SW480 (cell line): ENCODE measurements at regions not wholly inside any gene's neighbourhood (a gene's known extent, or its start where the extent isn't known, plus 50 kb on each side); places are given as distances from the start of the nearest gene placed in this dataset.
A peak's percentile ranks its signal among the peaks of the same experiment; 100 is the strongest.
"Not testable (repeated sequence)": the region's sequence is repeated elsewhere in the genome, so short reads cannot be mapped to it uniquely, and the experiment has no call there.

Experiments used
- DNase-seq: peaks from one replicate; pipeline ENCODE4 v3.0.0-alpha.2; 2016; ENCODE audit warnings: low spot score

- no peak for DNase-seq
Observed at GRCh38 chr12:59517522-59517921, 78.3 kb upstream of the SLC16A7 start.

DNA sequence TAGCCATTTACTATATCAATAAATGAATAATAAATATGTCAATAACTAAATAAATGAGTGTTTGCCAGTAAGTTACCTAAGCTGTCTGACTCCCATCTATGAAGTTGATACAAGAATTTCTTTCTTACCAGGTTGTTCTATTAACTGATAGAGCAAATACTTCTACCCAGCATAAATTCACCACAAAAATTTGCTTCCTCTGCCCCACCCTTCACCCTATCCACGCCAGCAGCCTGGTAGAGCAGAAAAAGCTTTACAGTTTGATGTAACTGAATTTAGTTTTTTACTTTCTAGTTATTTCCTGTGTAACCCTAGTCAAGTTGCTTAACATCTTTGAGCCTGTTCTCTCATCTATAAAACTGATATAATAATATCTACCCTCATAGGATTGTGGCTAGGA is 94.9 kb upstream of the SLC16A7 start:
- DNase-seq, result peak; percentile 64

GRCh38 chr12:59500335-59500734 is 95.5 kb upstream of the SLC16A7 start:
- peak; percentile 37 for DNase-seq

GRCh38 chr12:59499774-59500173 is 96.1 kb upstream of the SLC16A7 start:
- no peak for DNase-seq

DNA sequence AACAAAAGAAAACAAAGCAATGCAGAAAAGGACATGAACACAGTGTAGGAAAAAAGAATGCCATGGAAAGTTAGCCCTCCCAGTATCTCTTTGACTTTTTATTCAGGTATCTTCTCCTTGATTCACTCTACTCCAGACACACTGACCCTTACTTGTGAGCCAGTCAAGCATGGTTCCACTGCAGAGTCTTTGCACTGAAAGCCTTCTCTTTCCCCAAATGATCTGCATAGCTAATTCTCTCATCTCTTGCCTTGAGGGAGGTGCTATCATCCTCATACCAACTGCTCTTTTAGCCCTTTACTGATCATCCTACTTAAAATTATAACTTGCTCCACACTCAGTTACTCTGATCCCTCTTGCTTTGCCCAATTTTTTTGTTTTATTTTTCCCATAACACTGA is 101.2 kb upstream of the SLC16A7 start:
- DNase-seq, result no peak

DNA sequence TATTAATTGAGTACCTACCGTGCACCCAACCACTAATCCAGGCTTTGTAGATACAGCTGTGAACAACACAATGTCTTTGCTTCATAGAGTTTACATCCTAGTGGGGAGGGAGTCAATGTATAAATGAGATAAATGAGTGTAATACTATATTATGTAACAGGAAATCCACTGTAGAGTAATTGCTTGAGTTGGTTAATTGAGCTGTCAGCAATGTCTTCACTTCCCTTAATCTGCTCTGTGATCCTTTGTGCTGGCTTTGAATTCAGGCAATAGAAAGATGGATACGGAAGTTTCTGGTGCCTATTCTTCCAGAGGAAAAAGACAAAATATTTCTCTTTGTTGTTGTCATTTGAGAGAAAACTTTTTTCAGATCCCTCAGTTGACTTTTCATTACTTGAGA is 104.0 kb upstream of the SLC16A7 start:
- DNase-seq, result no peak

DNA sequence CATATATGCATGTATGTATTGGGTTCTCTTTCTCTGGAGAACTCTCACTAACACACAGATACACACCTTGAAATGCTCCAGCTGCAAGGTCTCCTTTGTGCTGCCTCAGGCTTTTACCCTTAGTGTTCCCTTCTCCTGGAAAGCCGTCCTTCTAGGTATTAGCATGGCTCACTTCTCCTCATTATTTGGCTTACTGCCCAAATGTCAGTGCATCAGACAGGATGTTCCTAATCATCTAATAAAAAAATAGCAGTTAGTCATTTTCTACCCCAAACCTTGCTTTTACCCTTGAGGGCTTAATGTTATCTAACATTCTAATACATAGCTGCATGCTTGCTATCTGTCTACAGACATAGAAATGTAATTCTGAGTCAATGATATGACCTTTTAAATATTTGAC is 109.0 kb upstream of the SLC16A7 start:
- DNase-seq, result no peak

DNA sequence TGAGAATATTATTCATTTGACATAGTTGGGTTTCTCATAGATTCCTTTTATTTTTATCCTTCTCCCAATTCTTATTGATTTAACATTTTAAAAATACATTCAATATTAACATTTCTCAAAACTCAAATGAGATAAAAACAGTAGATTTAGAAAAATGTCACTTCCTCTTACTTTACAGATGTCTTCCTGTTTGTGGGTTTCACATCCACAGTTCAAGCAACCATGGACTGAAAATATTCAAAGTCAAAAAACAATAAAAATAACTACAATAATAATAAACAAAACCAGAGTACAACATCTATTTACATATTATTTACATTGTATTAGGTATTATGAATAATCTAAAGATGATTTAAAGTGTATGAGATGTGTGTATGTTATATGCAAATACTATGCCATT is 111.3 kb upstream of the SLC16A7 start:
- no peak for DNase-seq

- not testable (repeated sequence) for DNase-seq
Observed at GRCh38 chr12:59474236-59474635, 121.6 kb upstream of the SLC16A7 start.

GRCh38 chr12:59472273-59472672 is 123.6 kb upstream of the SLC16A7 start:
- DNase-seq, result no peak

DNA sequence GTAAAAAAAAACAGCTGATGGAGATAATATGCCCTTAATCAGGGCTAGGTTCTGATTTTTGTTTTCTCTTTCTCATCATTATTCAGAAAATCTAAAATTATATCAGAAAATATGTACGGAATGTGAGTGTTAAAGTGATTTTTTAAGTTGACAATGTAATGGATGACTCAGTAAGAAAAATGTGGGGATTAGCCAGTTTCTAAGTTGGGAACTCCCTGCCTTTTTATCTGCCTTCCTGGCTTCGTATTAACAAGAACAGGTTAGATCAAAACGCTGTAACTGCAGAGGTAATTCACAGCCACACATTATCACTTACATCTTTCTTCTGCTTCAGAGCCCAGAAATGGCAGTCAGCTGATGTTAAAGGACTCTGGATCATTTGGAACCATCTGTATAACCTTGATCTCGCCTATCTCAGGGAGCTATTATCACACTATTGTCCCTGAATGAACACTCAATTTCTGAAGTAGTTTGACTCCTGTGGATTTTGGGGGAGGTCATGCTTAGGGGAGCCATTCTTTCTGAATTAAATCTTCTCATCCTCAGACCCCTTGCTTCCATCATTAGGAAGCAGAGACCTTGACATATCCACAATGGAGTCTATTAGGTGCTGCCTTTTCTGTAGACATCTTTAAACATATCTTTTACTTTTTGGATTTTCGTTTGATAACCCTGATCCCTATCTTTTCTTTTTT is 135.7 kb upstream of the SLC16A7 start:
- DNase-seq, result no peak

DNA sequence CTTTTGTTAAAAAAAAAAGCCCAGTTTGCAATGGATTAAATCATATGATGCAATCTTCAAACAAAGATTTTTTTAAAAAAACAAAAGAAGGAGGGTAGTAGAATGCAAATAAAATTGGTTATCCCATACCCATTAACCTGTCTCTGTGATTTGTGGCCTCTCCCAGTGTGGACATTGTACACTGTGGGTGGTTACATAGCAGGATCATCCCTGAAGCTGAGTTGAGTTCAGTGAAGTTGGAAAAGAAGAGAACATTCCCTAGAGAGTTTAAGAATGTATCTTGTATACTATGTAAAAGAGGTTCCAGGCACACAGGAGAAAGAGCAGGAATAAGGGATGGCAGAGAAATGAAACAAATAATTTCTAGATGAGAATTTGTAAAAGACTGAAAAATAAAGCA is 142.4 kb upstream of the SLC16A7 start:
- DNase-seq, result no peak

DNA sequence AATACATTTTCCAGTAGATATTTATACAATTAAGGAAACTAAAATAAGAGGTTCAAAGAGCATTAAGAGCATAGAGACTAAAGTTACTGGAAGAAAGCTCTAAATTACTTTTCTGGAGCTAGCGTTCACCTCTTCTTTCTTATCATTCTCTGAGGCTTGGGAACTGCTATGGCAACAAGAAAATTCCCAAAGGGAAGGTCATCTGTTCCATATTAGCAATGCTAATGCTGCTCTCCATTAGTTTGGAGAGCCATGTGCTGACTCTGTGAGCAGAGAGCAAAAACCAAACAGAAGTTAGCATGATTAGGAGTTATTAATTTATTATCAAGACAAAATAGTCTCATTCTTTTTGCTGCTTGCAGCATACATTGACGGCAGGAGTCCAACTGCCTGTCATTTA is 143.1 kb upstream of the SLC16A7 start:
- DNase-seq, result no peak

DNA sequence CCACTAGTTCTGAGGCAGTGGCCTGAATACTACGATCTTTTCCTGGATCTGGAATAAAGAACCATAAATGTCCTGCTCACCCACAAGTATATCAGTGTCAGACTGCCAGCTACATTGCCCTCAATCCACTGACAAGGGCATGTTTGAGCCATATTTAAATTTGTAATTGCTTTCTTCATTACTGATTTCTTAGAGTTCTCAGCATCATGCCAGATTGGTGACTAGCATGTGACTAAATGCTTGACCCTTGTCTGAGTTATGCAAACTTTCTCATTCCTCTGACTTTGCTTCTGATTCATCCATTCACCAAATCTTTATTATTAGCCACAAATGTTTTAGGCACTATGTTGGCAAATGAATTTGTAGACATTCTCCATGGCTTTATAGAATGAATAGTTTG is 143.6 kb upstream of the SLC16A7 start:
- no peak for DNase-seq

DNA sequence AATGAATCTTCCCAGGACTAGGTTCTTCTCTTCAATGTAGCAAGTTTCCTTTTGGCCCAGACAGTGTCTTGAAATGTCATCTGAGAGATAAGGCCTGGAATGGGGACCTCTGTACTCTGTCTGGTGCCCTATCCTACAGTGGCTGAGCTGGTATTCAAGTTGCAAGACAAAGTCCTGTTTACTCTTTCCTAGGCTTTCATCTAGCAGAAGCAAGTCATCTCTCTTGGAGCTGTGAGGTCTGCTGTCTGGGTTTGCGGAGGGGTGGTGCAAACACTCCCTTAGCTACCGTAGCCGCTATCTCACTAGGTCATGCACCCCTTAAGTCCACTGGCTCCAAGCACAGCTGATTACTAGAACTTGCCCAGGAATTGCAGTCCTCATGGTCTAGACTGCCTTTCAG is 149.7 kb upstream of the SLC16A7 start:
- no peak for DNase-seq

DNA sequence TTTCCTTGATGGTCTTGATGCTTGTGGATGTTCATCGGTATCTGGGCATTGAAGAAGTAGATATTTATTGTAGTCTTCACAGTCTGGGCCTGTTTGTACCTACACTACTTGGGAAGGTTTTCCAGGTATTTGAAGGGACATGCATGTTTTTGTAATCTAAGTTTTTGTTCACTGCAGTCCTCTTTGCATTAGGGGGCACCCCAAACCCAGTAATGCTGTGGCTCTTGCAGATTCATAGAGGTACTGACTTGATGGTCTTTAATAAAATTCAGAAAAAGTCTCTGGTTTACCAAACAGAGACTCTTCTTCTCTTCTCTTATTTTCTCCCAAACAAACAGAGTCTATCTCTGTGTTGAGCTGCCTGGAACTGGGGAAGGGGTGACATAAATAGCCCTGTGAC is 150.9 kb upstream of the SLC16A7 start:
- no peak for DNase-seq

- DNase-seq, result no peak
Observed at GRCh38 chr12:59432057-59432456, 163.8 kb upstream of the SLC16A7 start.

- peak; percentile 7 for DNase-seq
Observed at GRCh38 chr12:59431266-59431665, 164.6 kb upstream of the SLC16A7 start.

GRCh38 chr12:59429766-59430165 is 166.1 kb upstream of the SLC16A7 start:
- DNase-seq, result no peak

DNA sequence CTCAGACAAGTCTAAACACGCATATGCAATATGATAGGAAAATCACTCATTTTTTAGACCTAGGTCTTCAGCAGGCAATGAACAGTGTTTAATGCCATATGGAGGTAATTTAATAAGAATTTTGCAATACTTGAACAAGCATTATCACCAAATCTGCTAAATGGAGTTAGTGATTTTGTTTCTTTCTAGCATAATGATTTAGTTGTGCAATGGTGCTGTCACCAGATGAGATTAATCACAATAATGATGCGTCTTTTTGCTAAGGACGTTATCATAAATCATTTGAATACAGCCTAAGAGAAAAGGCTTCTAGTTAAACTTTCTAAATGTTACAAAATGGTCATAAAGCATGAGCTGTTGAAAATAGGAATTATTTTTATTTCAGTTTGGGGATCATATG is 170.0 kb upstream of the SLC16A7 start:
- no peak for DNase-seq

GRCh38 chr12:59424666-59425065 is 171.2 kb upstream of the SLC16A7 start:
- DNase-seq, result not testable (repeated sequence)

GRCh38 chr12:59414051-59414450 is 181.8 kb upstream of the SLC16A7 start:
- DNase-seq, result no peak

GRCh38 chr12:59408431-59408830 is 187.4 kb upstream of the SLC16A7 start:
- no peak for DNase-seq

DNA sequence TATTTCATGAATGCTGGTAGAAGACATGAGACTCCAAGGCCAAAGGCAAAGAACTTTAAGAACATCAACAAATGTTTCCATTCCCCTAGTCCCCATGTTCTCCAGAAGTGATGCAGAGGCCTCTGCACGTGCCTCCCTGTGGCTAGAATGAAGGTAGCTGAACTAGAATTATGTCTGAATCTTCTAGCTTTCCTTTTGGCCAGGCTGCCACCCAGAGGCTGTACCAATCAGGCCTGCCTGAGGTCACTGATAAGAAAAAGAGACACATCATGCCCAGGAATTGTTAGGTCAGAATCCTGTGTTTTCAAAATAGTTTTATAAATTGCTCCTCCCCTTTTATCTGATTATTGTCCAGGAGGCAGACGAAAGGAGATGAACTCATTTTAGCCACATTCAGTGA is 188.0 kb upstream of the SLC16A7 start:
- DNase-seq, result no peak

GRCh38 chr12:59405992-59406391 is 189.8 kb upstream of the SLC16A7 start:
- no peak for DNase-seq
